NCI-H1930 (cell line): ENCODE measurements at regions not wholly inside any gene's neighbourhood (a gene's known extent, or its start where the extent isn't known, plus 50 kb on each side); places are given as distances from the start of the nearest gene placed in this dataset.

ENCODE experiments used
- DNase-seq, 2 experiments: peaks; one replicate each; lab custom pipeline; 2025; lab: John Stamatoyannopoulos, UW

DNA sequence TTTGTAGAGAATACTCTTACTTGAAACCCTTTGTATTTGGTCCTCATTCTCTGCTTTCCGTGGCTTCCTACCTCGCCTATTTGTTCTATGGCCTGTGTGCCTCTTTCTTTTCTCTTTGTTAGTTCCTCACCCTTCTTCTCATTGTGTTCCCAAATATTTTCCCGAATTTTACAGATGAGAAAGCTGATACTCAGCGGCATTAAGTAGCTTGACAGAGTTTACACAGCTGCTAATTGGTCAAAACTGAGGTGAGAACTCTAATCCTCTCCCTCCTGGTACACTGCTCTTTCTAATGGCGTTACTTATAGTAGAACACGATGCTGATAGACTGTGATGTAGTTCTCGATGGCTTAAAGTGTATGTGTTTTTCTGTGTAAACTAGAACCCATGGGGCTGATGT lies 80.7 kb upstream of the HDAC9 start:
- DNase-seq = no peak

DNA sequence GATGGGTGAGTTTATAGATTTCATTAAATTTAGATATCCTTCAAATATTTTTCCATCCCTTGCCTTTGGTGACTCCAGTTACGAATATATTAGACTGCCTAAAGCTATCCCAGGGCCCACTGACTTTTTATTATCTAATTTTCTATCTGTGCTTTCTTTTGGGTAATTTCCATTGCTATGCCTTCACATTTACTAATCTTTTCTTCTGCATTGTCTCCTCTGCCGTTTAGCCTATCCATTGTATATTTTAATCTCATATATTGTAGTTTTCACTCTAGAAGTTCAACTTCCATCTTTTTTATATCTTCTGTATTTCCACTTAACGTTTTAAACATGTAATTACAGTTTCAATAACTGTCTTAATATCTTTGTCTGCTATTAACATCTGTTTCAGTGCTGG lies 78.6 kb upstream of the HDAC9 start:
- no peak for DNase-seq

DNA sequence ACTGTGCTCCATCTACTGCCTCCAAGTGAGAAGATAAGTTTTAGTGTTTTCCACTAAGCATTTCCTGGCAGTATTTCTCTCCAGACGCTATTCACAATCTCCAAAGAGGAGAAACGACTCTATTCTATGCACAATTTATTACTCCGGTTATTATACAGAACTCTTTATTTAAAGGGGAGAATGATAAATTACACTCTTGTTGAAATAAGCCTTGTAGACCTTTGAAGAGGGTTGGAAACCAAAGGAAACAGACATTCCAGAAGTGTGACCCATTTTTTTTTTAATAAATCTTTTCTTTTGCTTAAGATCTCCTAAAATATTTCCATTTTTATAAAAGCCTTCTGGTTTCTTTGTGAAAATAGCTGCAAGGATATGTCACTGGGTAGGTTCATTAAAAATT lies 76.1 kb upstream of the HDAC9 start:
- no peak for DNase-seq

DNA sequence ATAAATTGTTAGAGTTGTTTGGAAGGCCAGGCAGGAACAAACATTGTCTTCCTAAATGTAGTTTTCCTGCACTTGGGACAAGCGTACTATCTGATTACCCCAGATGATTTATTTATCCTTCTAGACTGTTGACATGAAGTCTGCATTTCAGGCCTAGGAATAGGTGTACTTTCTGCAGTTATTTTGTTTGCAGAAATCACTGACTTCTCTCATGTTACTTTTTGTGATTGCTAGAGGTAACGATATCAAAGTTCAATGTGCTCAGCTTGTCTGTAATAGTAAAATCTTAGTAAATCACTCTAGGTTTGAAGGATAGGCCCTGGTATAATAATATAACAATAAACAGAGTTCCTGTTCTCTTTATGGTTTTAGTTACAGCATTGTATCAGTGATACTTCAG lies 75.4 kb upstream of the HDAC9 start:
- no peak for DNase-seq

DNA sequence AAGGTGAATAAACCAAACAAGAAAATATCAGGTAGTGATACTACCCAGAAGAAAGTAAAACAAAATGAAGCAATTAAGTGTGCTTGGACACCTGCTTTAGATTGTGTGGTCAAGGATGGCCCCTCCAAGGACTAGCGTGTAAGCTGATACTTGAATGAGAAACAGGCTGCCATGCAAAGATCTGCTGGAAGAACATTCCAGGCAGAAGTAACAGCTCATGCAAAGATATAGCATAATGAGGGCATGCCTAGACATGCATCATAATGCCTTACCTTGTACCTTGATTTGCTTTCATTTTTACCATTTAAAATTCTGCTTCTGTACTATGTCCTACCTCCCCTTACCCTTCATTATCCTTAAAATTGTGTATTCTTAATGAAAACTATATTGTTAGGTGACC lies 74.8 kb upstream of the HDAC9 start:
- DNase-seq = no peak

DNA sequence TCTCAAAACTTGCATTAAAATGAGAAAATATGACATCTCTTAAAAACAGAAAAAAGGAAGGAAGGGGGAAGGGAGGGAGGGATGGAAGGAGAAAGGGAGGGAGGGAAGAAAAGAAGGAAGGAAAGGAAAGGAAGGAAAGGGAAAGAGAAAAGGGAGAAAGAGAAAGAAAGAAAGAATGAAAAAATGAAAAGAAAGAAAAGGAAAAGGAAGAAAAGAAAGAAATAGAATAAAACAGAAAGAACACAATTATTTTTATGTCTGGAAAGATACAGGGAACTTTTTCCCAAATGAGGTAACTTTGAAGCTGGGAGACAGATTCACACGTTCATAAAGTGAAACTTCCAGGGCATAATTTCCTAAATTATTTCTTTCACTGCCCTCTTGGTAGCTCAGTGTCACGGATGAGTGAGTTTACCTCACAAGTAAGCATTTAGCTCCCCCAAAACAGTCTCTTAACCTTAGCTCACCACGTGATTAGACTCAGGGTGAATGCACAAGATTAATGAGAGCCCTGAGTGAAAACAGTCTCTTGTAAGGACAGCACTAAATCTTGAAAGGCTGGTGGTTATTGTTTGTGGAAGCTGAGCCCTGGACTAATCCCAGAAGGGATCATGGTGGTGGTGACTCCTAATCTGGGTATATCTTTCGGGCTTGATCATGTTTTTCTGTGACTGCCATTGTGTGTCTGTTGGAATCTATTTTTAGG lies 74.1 kb upstream of the HDAC9 start:
- DNase-seq = no peak

DNA sequence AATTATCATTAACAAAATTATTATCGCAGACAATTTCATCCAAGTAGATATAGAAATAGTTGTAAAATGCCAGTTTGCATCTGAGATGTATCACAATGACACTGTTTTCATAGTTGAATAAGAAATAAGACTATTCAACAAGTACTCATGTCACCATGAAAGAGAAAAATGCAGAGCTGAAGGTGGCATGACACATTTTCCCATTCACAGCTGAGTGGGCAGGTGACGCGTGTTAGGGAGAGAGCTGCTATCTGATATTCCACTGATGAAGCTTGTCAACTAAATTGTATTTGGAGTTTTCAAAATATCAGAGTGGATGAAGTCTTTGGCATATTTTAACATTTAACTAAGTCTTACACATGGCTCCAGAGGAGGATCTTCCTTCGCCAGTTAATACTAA lies 70.3 kb upstream of the HDAC9 start:
- DNase-seq = no peak

DNA sequence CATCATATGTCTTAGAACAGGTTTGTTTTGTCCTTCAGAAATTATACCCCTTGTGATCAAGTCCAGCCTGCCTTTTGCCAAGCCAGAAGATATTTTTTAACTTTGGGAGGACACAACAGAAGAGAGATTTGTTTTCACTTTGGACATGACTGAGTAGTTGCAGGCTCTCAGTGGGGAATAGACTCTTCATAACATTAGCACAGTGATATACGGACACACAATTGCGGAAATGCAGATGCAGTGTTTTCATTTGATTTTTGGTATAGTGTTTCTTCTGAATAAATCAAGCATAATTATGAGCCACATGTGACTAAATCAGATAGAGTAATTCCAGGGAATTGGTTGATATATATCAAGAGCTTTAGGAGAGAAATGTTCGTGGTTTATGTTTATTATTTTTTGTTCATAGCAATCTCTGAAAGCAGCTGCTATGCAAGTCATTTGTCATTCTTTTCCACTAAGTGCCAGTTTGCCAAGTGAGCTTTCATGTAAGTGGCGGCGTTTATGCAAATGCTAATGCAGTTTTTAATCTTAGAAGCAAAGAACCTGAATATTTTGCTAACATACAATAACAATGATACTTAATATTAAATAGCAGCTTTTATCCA lies 69.6 kb upstream of the HDAC9 start:
- DNase-seq = no peak

DNA sequence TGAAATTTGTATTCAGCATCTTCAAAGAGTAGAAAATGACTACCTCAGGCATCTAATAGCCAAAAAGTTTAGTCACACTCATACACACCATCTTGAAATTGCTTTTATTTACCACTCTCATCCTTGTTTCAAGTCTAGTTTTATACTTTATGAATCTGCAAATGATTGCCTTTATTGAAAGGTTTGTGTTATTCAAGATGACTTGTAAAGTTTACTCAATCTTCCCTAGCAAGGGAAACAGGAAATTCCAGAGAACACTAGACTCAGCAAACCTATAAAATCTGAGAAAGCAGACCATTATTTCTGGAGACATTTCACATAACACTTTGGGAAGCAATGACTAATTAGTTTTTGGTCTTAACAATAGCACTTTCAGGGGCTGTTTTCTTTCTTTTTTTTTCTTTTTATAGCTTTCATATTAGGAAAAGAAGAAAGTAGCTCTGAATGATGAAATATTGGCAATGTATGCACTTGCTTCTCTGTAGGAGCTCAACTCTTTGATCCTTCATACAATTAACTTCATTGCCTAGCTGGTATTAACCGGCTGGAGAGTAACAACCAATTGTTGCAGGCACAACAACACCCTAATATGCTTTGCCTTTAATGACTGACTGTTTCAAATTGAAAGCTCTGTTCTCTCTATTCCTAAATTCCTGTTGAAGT lies 68.9 kb upstream of the HDAC9 start:
- no peak for DNase-seq

DNA sequence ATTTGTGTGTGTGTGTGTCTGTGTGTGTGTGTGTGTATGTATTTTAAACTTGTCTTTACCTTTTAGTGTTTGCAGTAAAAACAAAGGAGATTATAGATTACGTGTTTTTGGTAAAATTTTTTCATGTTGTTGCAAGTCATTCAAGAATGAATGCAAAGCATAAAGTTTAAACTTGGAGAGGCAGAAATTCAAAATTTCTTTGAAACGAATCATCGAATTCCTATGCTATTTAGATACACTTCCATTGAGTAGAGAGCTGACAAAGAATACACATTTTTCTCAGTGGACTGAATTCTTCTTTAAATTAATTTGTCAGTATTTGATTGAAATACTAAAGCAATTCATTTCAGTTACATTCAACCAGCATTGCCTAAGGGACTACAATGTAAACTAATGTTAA lies 66.0 kb upstream of the HDAC9 start:
- DNase-seq = no peak

DNA sequence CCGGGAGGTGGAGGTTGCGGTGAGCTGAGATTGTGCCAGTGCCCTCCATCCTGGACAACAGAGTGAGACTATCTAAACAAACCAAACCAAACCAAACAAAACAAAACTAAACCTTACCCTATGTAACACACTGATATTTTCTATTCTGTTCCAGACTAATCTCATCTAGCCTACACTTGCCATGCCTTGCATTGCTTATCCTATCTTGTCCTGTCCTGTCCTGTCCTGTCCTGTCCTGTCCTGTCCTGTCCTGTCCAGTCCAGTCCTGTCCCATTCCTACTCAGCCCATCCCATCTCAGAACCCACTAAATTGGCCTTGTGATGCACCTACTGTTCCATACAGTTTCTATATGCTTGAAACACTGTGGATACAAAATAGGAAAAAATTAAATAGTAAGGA lies 64.7 kb upstream of the HDAC9 start:
- no peak for DNase-seq

DNA sequence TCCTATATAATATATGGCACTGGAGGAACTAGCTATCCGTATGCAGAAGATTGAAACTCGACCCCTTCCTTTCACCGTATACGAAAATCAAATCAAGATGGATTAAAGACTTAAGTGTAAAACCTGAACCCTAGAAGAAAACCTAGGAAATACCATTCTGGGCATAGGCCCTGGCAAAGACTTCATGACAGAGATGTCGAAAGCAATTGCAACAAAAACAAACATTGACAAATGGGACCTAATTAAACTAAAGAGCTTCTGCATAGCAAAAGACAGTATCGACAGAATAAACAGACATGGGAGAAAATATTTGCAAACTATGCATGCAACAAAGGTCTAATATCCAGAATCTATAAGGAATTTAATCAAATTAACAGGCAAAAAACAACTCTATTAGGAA lies 61.4 kb upstream of the HDAC9 start:
- no peak for DNase-seq

DNA sequence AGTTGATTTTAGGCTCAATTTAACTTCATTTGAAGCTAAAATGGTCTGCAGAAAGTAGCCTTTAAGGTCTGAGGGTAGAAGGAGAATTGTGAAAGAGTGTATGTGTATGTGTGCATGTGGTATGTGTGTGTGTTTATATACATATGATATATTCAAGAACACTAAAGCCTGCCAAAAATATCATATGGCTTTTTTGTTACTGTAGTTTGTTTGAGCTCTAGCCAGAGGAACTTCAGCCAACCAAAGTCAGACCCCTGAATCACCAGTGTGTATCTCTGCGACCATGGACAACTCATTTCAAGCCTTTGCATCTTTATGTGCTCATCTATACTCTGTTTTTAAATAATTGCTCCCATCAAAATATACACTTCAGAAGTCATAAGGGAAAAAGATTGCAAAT lies 58.4 kb upstream of the HDAC9 start:
- DNase-seq = no peak

DNA sequence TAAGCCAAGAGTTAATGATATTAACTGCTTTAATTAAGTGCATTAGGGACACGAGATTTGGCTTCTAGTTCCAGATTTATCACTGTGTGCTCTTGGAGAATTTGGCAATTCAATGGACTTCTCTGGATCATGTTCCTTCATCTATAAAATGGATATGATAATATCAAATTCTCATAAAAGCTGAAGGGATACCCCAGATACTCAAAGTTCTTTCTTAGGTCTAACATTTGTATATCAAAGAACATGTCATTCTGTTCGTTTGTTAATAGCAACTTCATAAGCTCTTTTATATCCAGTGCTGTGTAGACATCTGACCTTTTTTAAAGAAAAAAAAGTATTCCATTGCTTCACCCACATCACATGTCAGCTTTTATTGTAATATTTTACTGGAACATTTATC lies 54.6 kb upstream of the HDAC9 start:
- DNase-seq = no peak

DNA sequence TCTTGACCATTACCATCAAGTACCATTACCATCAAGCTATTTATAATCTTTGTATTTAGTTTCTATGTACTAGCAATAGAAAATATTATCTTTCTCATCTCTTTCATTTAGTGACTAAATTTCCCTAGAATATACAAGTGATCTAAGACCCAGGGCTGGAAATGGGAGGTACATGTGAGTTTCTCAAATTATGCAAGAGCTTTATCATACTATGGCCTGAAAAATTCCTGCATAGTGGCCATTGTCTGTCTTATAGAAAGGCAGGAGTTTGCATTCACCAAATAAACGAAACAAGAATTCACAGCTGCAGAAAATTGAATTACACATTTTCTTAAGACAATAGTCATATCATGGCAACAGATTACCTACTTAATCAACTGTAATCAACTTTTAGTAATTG lies 50.7 kb upstream of the HDAC9 start:
- DNase-seq = no peak

DNA sequence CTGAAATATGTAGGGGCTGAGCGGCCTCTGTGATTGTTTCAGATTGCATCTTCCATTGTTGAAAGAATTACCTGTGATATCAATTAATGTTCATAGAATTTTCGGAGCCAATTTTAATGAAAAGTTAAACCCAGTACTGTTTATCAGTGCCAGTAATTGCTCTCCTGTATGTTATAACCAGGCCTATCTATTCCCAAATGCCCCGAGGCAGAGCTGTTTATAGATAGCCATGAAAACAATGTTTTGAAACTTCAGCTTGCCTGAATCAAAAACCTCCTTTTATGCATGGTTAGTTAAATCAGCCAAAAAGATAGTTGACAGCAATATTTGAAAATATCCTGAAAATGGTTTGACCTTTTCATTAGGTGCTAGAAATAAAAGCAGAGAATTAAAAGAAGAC lies 50.1 kb upstream of the HDAC9 start:
- DNase-seq = no peak
